ENCODE measurements at regions not wholly inside any gene's neighbourhood (a gene's known extent, or its start where the extent isn't known, plus 50 kb on each side); places are given as distances from the start of the nearest gene placed in this dataset.

DNA sequence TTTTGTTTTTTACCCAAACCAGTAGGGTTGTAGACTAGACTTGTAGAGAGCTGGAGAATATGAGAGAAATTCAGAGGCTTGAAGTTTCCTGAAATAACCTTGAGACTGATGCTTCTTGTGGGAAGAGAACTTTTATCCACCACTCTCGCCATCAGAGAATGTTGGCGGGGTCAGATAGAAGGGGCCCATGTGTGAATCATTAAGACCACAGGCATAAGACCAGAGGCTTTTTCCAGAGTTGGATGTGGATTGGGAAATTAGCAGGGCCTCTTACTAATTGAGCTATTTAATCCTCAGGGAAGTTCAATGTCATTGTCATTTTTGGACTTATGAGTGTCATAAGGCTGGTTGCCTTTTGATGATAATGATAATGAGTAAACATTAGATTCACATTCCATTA is 246.9 kb upstream of the THRB start:
- H3K27me3 ChIP-seq (ENCODE audit: control insufficient read depth, extremely low read depth, insufficient read depth, low read length), result no peaks in the 10 kb centered on the region
- H3K4me1 ChIP-seq (ENCODE audit: control insufficient read depth, extremely low read depth, insufficient read depth, low read length), result no peaks in the 10 kb centered on the region
- H3K36me3 ChIP-seq (ENCODE audit: control insufficient read depth in 2 of 2, extremely low read depth in 1 of 2, insufficient read depth in 2 of 2, low read length in 2 of 2), result no peaks in the 10 kb centered on the region
- H3K79me2 ChIP-seq (ENCODE audit: control insufficient read depth, insufficient read depth, low read length), result no peaks in the 10 kb centered on the region
- H4K20me1 ChIP-seq (ENCODE audit: control insufficient read depth, extremely low read depth, insufficient read depth, low read length), result no peaks in the 10 kb centered on the region
- no peaks in the 10 kb centered on the region for H3K9me3 ChIP-seq (ENCODE audit: control insufficient read depth, low read depth, low read length)
- FAIRE-seq (no peak), DNase-seq (ENCODE audit: low read depth, low spot score) (no peak)
- no peak overlapping the region for H3K4me3 ChIP-seq (ENCODE audit: control insufficient read depth in 2 of 3, extremely low read depth in 1 of 3, insufficient read depth in 2 of 3, low read depth in 1 of 3, low read length in 3 of 3)
- dilution Hi-C loops (cut with MboI; ENCODE audit: extremely low pct_ligation_motif_present, low sequenced_read_pairs), result no loop called here
- no peaks in the 10 kb centered on the region for H3K9me1 ChIP-seq (ENCODE audit: control insufficient read depth, extremely low read depth, insufficient read depth, low read length)
- H3K9ac ChIP-seq (ENCODE audit: control insufficient read depth, extremely low read depth, insufficient read depth, low read length), result no peak overlapping the region
- H3K27ac ChIP-seq (ENCODE audit: control insufficient read depth, insufficient read depth, low read length), result no peak overlapping the region
- H3K4me2 ChIP-seq (ENCODE audit: control insufficient read depth, extremely low read depth, insufficient read depth, low read depth, low read length), result no peak overlapping the region
- TF ChIP-seq, protein P1, sequence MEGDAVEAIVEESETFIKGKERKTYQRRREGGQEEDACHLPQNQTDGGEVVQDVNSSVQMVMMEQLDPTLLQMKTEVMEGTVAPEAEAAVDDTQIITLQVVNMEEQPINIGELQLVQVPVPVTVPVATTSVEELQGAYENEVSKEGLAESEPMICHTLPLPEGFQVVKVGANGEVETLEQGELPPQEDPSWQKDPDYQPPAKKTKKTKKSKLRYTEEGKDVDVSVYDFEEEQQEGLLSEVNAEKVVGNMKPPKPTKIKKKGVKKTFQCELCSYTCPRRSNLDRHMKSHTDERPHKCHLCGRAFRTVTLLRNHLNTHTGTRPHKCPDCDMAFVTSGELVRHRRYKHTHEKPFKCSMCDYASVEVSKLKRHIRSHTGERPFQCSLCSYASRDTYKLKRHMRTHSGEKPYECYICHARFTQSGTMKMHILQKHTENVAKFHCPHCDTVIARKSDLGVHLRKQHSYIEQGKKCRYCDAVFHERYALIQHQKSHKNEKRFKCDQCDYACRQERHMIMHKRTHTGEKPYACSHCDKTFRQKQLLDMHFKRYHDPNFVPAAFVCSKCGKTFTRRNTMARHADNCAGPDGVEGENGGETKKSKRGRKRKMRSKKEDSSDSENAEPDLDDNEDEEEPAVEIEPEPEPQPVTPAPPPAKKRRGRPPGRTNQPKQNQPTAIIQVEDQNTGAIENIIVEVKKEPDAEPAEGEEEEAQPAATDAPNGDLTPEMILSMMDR (optimal IDR thresholded peaks at IDR 0.05 in 1 of 3, IDR thresholded peaks at IDR 0.05 in 1 of 3, conservative IDR thresholded peaks at IDR 0.05 in 1 of 3; ENCODE audit: extremely low read depth in 1 of 3, insufficient read depth in 2 of 3, low read length in 3 of 3), result no peak
- TF ChIP-seq EZH2 (IDR thresholded peaks at IDR 0.05; ENCODE audit: low read length), result no peak
- H2AFZ ChIP-seq (ENCODE audit: control insufficient read depth, low read length), result no peak overlapping the region

- Histone ChIP-seq H4K20me1 (ENCODE audit: control insufficient read depth, extremely low read depth, insufficient read depth, low read length) (no peaks in the 10 kb centered on the region), H3K27me3 (ENCODE audit: control insufficient read depth, extremely low read depth, insufficient read depth, low read length) (no peaks in the 10 kb centered on the region), H3K36me3 (ENCODE audit: control insufficient read depth in 2 of 2, extremely low read depth in 1 of 2, insufficient read depth in 2 of 2, low read length in 2 of 2) (no peaks in the 10 kb centered on the region), H3K4me2 (ENCODE audit: control insufficient read depth, extremely low read depth, insufficient read depth, low read depth, low read length) (no peak overlapping the region), H3K9ac (ENCODE audit: control insufficient read depth, extremely low read depth, insufficient read depth, low read length) (no peak overlapping the region), H2AFZ (ENCODE audit: control insufficient read depth, low read length) (no peak overlapping the region), H3K79me2 (ENCODE audit: control insufficient read depth, insufficient read depth, low read length) (no peaks in the 10 kb centered on the region), H3K9me1 (ENCODE audit: control insufficient read depth, extremely low read depth, insufficient read depth, low read length) (no peaks in the 10 kb centered on the region), H3K4me3 (ENCODE audit: control insufficient read depth in 2 of 3, extremely low read depth in 1 of 3, insufficient read depth in 2 of 3, low read depth in 1 of 3, low read length in 3 of 3) (no peak overlapping the region), H3K9me3 (ENCODE audit: control insufficient read depth, low read depth, low read length) (no peaks in the 10 kb centered on the region), H3K4me1 (ENCODE audit: control insufficient read depth, extremely low read depth, insufficient read depth, low read length) (no peaks in the 10 kb centered on the region), H3K27ac (ENCODE audit: control insufficient read depth, insufficient read depth, low read length) (no peak overlapping the region)
- no peak for TF ChIP-seq EZH2 (IDR thresholded peaks at IDR 0.05; ENCODE audit: low read length)
- TF ChIP-seq, protein P1 (optimal IDR thresholded peaks at IDR 0.05 in 1 of 3, IDR thresholded peaks at IDR 0.05 in 1 of 3, conservative IDR thresholded peaks at IDR 0.05 in 1 of 3; ENCODE audit: extremely low read depth in 1 of 3, insufficient read depth in 2 of 3, low read length in 3 of 3), result no peak
- FAIRE-seq, result no peak
- dilution Hi-C loops (cut with MboI; ENCODE audit: extremely low pct_ligation_motif_present, low sequenced_read_pairs), result no loop called here
- no peak for DNase-seq (ENCODE audit: low read depth, low spot score)
Observed at GRCh38 chr3:24748520-24748919, 253.9 kb upstream of the THRB start.
